Kasumi-1 (cell line): ENCODE measurements at regions not wholly inside any gene's neighbourhood (a gene's known extent, or its start where the extent isn't known, plus 50 kb on each side); places are given as distances from the start of the nearest gene placed in this dataset.
"Not testable (repeated sequence)": the region's sequence is repeated elsewhere in the genome, so short reads cannot be mapped to it uniquely, and the experiment has no call there.

Source experiments
- DNase-seq, 2 experiments: peaks; one replicate each; lab custom pipeline; 2025; lab: John Stamatoyannopoulos, UW

- peak; percentile 25 to 27 for DNase-seq
These were observed 754.2 kb downstream of the FAM181B start for GRCh38 chr11:81979448-81979847.

GRCh38 chr11:81975261-81975900 is 758.3 kb downstream of the FAM181B start:
- DNase-seq = no peak

- DNase-seq = no peak
These were observed 762.8 kb downstream of the FAM181B start for GRCh38 chr11:81970886-81971285.

GRCh38 chr11:81967242-81967641 is 766.4 kb downstream of the FAM181B start:
- no peak for DNase-seq

GRCh38 chr11:81966340-81966739 is 767.3 kb downstream of the FAM181B start:
- DNase-seq = no peak

GRCh38 chr11:81963018-81963417 is 770.6 kb downstream of the FAM181B start:
- peak in 1 of 2 experiments; percentile 28 for DNase-seq

GRCh38 chr11:81960443-81960842 is 773.2 kb downstream of the FAM181B start:
- no peak for DNase-seq

GRCh38 chr11:81959341-81959740 is 774.3 kb downstream of the FAM181B start:
- no peak for DNase-seq

GRCh38 chr11:81954301-81954700 is 779.4 kb downstream of the FAM181B start:
- DNase-seq = not testable (repeated sequence)

- DNase-seq = no peak
These were observed 786.8 kb downstream of the FAM181B start for GRCh38 chr11:81946831-81947230.

- peak; percentile 3 to 5 for DNase-seq
These were observed 791.0 kb downstream of the FAM181B start for GRCh38 chr11:81942646-81943045.

GRCh38 chr11:81941998-81942397 is 791.7 kb downstream of the FAM181B start:
- DNase-seq = no peak

GRCh38 chr11:81932303-81932702 is 801.4 kb downstream of the FAM181B start:
- no peak for DNase-seq

- no peak for DNase-seq
These were observed 813.5 kb downstream of the FAM181B start for GRCh38 chr11:81920205-81920604.

GRCh38 chr11:81916451-81916850 is 817.2 kb downstream of the FAM181B start:
- no peak for DNase-seq

- DNase-seq = no peak
These were observed 818.6 kb downstream of the FAM181B start for GRCh38 chr11:81915045-81915444.

- DNase-seq = no peak
These were observed 819.9 kb downstream of the FAM181B start for GRCh38 chr11:81913793-81914192.

GRCh38 chr11:81907996-81908395 is 825.7 kb downstream of the FAM181B start:
- DNase-seq = no peak

- no peak for DNase-seq
These were observed 834.5 kb downstream of the FAM181B start for GRCh38 chr11:81899156-81899555.

- no peak for DNase-seq
These were observed 836.0 kb downstream of the FAM181B start for GRCh38 chr11:81897639-81898038.

GRCh38 chr11:81895258-81895657 is 838.4 kb downstream of the FAM181B start:
- no peak for DNase-seq

GRCh38 chr11:81892770-81893635 is 840.7 kb downstream of the FAM181B start:
- DNase-seq = no peak

- DNase-seq = no peak
These were observed 845.3 kb downstream of the FAM181B start for GRCh38 chr11:81888391-81888790.
